ENCODE measurements at regions not wholly inside any gene's neighbourhood (a gene's known extent, or its start where the extent isn't known, plus 50 kb on each side); places are given as distances from the start of the nearest gene placed in this dataset.
"Not testable (repeated sequence)": the region's sequence is repeated elsewhere in the genome, so short reads cannot be mapped to it uniquely, and the experiment has no call there.

- H3K27ac ChIP-seq: no peak overlapping the region
- TF ChIP-seq CTCF (IDR thresholded peaks at IDR 0.05): peak; percentile 24
- no peak for DNase-seq
- H3K9me3 ChIP-seq: no peaks in the 10 kb centered on the region
- H3K4me3 ChIP-seq: no peak overlapping the region
- H3K9ac ChIP-seq (ENCODE audit: low read depth in 2 of 2, low read length in 2 of 2): no peak overlapping the region
- H3K36me3 ChIP-seq: no peaks in the 10 kb centered on the region
- intact Hi-C loops (cut with DNase I): no loop called here
- no peaks in the 10 kb centered on the region for H3K4me1 ChIP-seq
- H3K27me3 ChIP-seq: no peaks in the 10 kb centered on the region
Measured at GRCh38 chr4:23966725-23967124, 76.9 kb upstream of the PPARGC1A start.

GRCh38 chr4:23962462-23962861, 72.6 kb upstream of the PPARGC1A start:
- no peak overlapping the region for H3K27ac ChIP-seq
- no peaks in the 10 kb centered on the region for H3K36me3 ChIP-seq
- H3K9me3 ChIP-seq: no peaks in the 10 kb centered on the region
- H3K4me3 ChIP-seq: no peak overlapping the region
- H3K4me1 ChIP-seq: no peaks in the 10 kb centered on the region
- TF ChIP-seq CTCF (IDR thresholded peaks at IDR 0.05): no peak
- intact Hi-C loops (cut with DNase I): no loop called here
- DNase-seq: no peak
- no peak overlapping the region for H3K9ac ChIP-seq (ENCODE audit: low read depth in 2 of 2, low read length in 2 of 2)
- no peaks in the 10 kb centered on the region for H3K27me3 ChIP-seq

- H3K9me3 ChIP-seq; H3K27ac ChIP-seq; H3K36me3 ChIP-seq; DNase-seq; H3K4me3 ChIP-seq; intact Hi-C loops (cut with DNase I); H3K27me3 ChIP-seq; H3K4me1 ChIP-seq; H3K9ac ChIP-seq (ENCODE audit: low read depth in 2 of 2, low read length in 2 of 2): not testable (repeated sequence)
Measured at GRCh38 chr4:23961395-23961794, 71.5 kb upstream of the PPARGC1A start.

GRCh38 chr4:23959396-23960148, 69.7 kb upstream of the PPARGC1A start:
- intact Hi-C loops (cut with DNase I): no loop called here
- H3K27ac ChIP-seq: no peak overlapping the region
- DNase-seq: no peak
- H3K27me3 ChIP-seq: no peaks in the 10 kb centered on the region
- no peaks in the 10 kb centered on the region for H3K9me3 ChIP-seq
- H3K4me3 ChIP-seq: no peak overlapping the region
- no peak overlapping the region for H3K9ac ChIP-seq (ENCODE audit: low read depth in 2 of 2, low read length in 2 of 2)
- no peaks in the 10 kb centered on the region for H3K4me1 ChIP-seq
- no peaks in the 10 kb centered on the region for H3K36me3 ChIP-seq
- no peak for TF ChIP-seq CTCF (IDR thresholded peaks at IDR 0.05)

- intact Hi-C loops (cut with DNase I): no loop called here
Measured at GRCh38 chr4:23958749-23959148, 68.9 kb upstream of the PPARGC1A start.

More at GRCh38 chr4:23958749-23959148, 68.9 kb upstream of the PPARGC1A start:
- Histone ChIP-seq H3K4me3 (no peak overlapping the region), H3K36me3 (no peaks in the 10 kb centered on the region), H3K9me3 (no peaks in the 10 kb centered on the region), H3K9ac (ENCODE audit: low read depth in 2 of 2, low read length in 2 of 2) (no peak overlapping the region), H3K27me3 (no peaks in the 10 kb centered on the region), H3K27ac (no peak overlapping the region), H3K4me1 (no peaks in the 10 kb centered on the region)
- DNase-seq: no peak
- no peak for TF ChIP-seq CTCF (IDR thresholded peaks at IDR 0.05)

All from colonic mucosa (tissue), 4 donors.